DND-41 (cell line): ENCODE measurements at regions not wholly inside any gene's neighbourhood (a gene's known extent, or its start where the extent isn't known, plus 50 kb on each side); places are given as distances from the start of the nearest gene placed in this dataset.

ENCODE experiments used
- CTCF ChIP-seq: IDR thresholded peaks from 2 replicates; pipeline ENCODE4 v1.5.1; 2012; ENCODE audit warnings: borderline replicate concordance, low read length, moderate library complexity, mild to moderate bottlenecking; ENCODE audit not compliant: poor library complexity, severe bottlenecking; ENCODE audit errors: extremely low read depth
- EZH2 ChIP-seq: IDR thresholded peaks from 3 replicates; pipeline ENCODE4 v1.6.1; 2012; ENCODE audit warnings: borderline replicate concordance, low read depth, mild to moderate bottlenecking, moderate library complexity, low read length, inconsistent platforms; ENCODE audit not compliant: severe bottlenecking

- no peak for TF ChIP-seq CTCF
- TF ChIP-seq EZH2 = no peak
These were observed 158.7 kb upstream of the TUT7 start for GRCh38 chr9:86512929-86513328.
